NCI-H524 treated with DMSO at 0.1 percent for 48 hours (cell line): ENCODE measurements at regions not wholly inside any gene's neighbourhood (a gene's known extent, or its start where the extent isn't known, plus 50 kb on each side); places are given as distances from the start of the nearest gene placed in this dataset.

Source experiments
- DNase-seq: peaks from one replicate; lab custom pipeline; 2025; lab: John Stamatoyannopoulos, UW

GRCh38 chr17:62913991-62914570, 52.0 kb upstream of the TANC2 start:
- DNase-seq, result no peak

DNA sequence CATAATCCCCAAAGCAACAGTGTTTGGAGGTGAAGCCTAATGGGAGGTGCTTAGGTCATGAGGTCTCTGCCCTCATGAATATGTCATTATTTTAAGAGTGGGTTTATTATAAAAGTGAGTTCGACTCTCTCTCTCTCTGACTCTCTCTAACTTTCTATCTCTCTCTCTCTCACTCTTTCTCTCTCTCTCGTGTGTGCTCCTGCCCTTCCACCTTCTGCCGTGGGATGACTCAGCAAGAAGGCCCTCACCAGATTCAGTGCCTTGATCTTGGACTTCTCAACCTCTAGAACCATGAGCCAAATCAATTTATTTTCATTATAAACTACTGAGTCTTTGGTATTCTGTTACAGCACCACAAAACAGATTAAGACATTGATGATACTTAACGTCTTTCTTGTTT, 53.7 kb upstream of the TANC2 start:
- DNase-seq, result no peak

GRCh38 chr17:62911114-62911513, 54.9 kb upstream of the TANC2 start:
- DNase-seq, result no peak

- no peak for DNase-seq
Measured at GRCh38 chr17:62910277-62910676, 55.8 kb upstream of the TANC2 start.

DNA sequence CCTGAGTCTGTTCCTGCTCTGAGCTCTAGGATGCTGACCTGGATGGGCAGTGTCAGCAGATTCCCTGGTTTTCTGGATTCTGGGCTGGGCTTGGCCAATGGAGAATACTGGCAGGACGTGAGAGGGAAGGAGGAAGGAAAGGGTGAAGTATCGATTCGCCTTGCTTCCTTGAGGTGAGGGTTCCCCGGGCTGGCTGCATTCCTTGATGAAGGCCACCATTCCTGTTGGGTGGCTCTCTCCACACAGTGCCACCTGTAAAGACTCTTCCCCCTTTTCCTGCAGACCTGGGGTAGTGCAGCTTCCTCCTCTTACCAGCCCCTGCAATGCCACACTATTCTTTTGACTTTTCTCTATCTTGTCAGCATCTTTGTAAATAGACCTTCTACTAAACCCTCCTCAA, 58.1 kb upstream of the TANC2 start:
- DNase-seq, result no peak

GRCh38 chr17:62906881-62907280, 59.2 kb upstream of the TANC2 start:
- no peak for DNase-seq

DNA sequence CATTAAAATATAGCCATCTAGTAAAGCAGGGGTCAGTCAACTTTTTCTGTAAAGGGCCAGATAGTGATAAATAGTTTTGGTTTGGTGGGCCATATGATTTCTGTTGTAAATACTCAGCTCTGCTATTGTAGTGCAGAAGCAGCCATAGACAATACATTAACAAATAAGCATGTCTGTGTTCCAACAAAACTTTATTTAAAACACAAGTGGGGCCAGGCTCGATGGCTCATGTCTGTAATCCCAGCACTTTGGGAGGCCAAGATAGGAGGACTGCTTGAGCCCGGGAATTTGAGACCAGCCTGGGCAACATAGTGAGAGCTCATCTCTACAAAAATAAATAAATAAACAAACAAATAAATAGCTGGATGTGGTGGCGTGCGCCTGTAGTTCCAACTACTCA, 60.8 kb upstream of the TANC2 start:
- DNase-seq, result no peak

DNA sequence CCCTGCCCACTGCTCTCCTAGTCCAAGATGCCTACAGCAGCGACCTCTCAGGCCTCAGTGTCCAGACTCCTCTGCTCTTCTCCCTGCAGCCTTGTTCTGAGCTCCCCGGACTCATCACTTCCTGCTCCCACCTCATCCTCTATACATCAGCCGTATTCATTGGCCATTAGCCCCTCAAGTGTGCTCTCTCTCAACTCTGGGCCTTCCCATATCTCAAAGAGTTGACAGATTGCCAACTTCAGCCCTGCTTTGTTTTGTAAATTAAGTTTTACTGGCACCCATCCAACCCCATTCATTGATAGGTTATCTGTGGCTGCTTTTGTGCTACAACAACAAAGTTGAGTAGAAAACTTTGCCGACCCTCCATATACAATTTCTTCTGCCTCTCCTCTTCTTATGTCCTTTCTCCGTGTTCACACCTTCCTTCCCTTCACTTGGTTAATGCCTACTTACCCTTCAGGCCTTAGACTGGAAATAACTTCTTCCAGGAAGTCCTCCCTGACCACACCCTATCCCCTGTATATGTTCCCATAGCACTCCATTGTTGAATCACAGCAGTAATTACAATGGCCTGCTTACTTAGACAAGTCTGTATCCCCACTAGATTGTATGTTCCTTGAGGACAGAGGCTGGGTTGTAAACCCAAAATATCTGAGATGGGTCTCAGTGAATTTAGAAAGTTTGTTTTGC, 63.4 kb upstream of the TANC2 start:
- DNase-seq, result no peak

DNA sequence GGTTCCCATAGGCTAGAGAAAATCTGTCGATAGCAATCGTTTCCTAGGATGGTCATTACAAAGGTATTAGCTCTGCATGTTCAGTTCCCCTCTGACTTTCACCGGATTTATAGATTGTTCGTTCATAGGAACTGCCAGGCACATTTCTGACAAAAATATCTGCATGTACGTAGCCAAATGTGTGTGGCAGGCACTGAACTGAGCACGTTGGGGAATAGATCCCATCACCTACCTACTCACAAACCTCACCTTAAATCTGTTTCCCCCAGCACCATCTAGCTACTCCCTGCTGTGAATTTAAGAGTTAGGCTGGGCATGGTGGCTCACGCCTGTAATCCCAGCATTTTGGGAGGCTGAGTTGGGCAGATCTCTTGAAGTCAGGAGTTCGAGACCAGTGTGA, 64.5 kb upstream of the TANC2 start:
- DNase-seq, result no peak

DNA sequence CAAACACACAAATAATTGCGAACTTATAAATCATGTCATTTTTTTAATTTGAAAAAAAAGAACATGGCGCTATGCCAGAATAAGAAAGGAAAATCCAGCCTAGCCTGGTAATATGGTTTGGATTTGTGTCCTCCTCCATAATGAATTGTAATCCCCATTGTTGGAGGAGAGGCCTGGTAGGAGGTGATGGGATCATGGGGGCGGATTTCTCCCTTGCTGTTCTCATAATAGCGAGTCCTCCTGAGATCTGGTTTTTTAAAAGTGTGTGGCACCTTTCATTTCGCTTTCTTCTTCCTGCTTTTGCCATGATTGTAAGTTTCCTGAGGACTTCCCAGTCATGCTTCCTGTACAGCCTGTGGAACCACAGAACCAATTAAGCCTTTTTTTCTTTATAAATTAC, 65.9 kb upstream of the TANC2 start:
- DNase-seq, result no peak

- DNase-seq, result no peak
Measured at GRCh38 chr17:62899361-62899760, 66.7 kb upstream of the TANC2 start.

- DNase-seq, result no peak
Measured at GRCh38 chr17:62898239-62898864, 67.7 kb upstream of the TANC2 start.

DNA sequence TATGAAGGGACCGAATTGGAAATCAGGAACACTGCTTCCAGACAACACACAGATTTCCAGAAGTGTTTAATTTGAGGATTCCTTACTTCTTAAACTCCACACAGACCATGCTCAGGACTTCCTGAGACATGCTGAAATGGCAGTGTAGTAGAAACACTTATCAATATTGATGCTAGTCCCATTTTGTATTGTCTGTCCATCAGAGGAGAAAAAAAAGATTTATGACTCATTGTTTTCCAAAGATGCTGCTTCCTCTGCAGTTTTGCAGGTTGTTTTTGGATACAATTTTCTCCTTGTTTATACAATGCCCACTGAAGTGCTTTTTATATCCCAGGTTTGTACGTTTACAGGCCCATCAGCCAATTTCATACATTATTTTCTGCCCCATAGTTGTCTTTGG, 68.3 kb upstream of the TANC2 start:
- no peak for DNase-seq

DNA sequence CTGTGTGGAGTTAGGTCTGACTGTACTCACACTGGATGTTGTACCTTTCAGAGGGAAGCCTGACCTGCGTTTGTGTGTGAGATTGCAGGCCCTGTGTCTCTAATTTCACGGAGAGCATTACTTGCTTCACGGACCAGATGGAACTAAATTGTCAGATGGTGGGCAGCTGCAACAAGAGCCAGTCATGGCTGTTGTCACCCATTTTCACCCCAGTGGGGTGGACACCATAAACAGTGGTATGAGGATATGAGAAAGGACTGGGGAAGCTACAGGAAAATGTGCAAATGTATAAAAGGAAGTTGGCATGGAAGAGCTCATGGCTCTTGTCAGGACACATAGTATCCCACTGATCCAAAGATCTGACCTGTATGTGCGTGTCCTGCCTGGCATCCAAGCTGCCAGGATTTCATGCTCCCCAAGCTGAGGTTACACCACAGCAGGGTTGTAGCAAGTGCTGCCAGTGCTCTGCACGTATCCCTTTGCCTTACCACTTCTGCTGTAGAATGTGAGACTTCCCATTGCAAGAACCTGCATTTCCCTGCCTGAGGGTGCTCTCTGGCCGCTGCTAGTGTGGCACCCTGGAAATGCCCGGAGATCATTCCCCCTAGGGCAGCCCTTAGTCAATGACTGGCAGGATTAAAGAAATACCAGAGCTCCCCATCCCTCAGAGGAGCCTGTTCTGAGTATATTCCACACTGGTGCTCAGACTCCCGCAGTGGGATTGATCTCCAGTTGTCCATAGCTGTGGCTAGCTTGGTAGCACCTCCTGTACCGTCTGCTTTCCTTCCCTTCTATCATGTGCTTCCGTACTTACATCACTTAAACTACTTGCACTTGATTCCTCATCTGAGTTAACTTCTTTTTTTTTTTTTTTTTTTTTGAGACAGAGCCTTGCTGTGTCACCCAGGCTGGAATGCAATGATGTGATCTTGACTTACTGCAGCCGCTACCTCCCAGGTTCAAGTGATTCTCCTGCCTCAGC, 70.4 kb upstream of the TANC2 start:
- DNase-seq, result no peak

- DNase-seq, result no peak
Measured at GRCh38 chr17:62892870-62893338, 73.1 kb upstream of the TANC2 start.

DNA sequence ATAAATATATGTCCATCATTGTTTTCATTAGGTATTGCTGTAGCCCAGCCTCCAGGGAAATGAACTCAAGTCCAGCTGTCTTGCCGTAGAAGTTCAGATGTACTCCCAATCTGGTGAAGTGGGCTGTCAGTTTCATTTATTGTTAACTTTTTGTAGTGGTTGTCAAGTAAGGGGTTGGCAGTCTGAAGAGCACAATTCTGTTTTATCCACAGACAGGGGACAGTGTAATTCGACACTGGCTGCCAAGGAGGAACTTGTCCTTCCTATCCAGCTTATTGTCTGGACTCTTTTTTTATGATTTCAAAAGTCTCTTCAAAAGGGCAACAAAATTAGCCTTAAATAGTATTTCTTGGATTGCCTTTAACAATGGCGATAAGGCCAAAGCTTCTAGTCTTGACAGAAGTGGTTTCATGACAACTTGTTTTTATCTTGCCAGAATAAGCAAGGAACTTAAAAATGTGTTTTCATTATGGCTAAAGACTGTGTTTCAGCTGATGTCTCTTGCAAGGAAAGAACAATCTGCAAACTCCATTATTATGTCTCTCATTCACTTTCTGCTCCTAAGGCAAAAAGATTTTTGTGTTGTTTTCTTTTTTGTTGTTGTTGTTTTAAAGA, 73.9 kb upstream of the TANC2 start:
- no peak for DNase-seq

DNA sequence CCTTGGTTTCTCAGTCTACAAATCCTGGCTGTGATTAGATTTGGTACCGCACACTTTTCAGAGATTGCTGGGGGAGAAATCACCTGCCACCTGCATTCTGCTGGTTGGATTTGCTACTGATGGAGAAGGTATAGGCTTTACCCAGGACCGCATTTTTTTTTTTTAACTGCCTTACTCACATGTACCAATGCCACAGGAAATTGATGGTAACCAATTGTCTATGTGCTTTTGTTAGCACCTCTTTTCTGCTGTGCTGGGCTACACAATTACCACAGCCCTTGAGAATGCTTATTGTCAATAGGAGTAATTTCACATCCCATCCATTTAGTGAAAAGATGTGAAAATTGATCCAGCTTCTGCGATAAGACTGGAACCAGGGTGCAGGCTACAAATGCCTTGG, 74.4 kb upstream of the TANC2 start:
- no peak for DNase-seq

- no peak for DNase-seq
Measured at GRCh38 chr17:62888765-62889164, 77.3 kb upstream of the TANC2 start.

GRCh38 chr17:62888148-62888547, 77.9 kb upstream of the TANC2 start:
- no peak for DNase-seq

- no peak for DNase-seq
Measured at GRCh38 chr17:62887437-62887836, 78.6 kb upstream of the TANC2 start.

- no peak for DNase-seq
Measured at GRCh38 chr17:62884781-62885180, 76.7 kb upstream of the MARCHF10 start.

DNA sequence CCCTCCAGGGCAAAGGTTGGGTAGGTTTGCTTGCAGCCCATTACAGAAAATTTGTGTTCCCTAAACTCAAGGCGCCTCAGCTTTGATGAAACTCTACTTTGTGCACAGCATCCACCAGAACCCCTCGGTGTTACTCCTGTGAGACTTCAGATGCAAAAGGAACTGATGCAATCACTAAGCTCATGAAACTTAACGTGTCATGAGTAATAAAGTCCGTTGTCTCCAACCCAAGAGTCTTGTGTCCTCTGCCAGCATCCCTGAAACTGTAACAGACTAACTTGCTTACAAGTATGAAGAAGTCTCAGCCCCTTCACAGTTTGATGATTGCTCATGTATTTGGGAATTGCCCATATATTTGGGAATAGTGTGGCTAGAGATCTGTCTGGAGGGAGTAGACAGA, 74.8 kb upstream of the MARCHF10 start:
- DNase-seq, result no peak
